ENCODE measurements at regions not wholly inside any gene's neighbourhood (a gene's known extent, or its start where the extent isn't known, plus 50 kb on each side); places are given as distances from the start of the nearest gene placed in this dataset.
A peak's percentile ranks its signal among the peaks of the same experiment; 100 is the strongest.

- DNase-seq, result no peak
Observed at GRCh38 chr14:61847861-61848260, 85.6 kb downstream of the SNAPC1 start.

- DNase-seq, result no peak
Observed at GRCh38 chr14:61854898-61855297, 92.7 kb downstream of the SNAPC1 start.

- DNase-seq, result peak; percentile 70
Observed at GRCh38 chr14:61860294-61860918, 98.2 kb downstream of the SNAPC1 start.

- DNase-seq, result no peak
Observed at GRCh38 chr14:61861320-61861865, 99.2 kb downstream of the SNAPC1 start.

GRCh38 chr14:61864329-61864898 lies 102.2 kb downstream of the SNAPC1 start:
- no peak for DNase-seq

GRCh38 chr14:61866932-61867920 lies 105.0 kb downstream of the SNAPC1 start:
- no peak for DNase-seq

- DNase-seq, result no peak
Observed at GRCh38 chr14:61868846-61869245, 106.6 kb downstream of the SNAPC1 start.

- no peak for DNase-seq
Observed at GRCh38 chr14:61870163-61870562, 107.9 kb downstream of the SNAPC1 start.

- no peak for DNase-seq
Observed at GRCh38 chr14:61872452-61872851, 110.2 kb downstream of the SNAPC1 start.

GRCh38 chr14:61875483-61875882 lies 113.3 kb downstream of the SNAPC1 start:
- DNase-seq, result no peak

- DNase-seq, result no peak
Observed at GRCh38 chr14:61876362-61877034, 114.3 kb downstream of the SNAPC1 start.

GRCh38 chr14:61877035-61877390 lies 114.8 kb downstream of the SNAPC1 start:
- DNase-seq, result no peak

GRCh38 chr14:61877768-61878167 lies 115.5 kb downstream of the SNAPC1 start:
- DNase-seq, result no peak

- no peak for DNase-seq
Observed at GRCh38 chr14:61878931-61879330, 116.7 kb downstream of the SNAPC1 start.

GRCh38 chr14:61881046-61881445 lies 118.8 kb downstream of the SNAPC1 start:
- DNase-seq, result no peak

GRCh38 chr14:61884711-61885110 lies 122.5 kb downstream of the SNAPC1 start:
- DNase-seq, result no peak

- DNase-seq, result no peak
Observed at GRCh38 chr14:61885203-61885961, 123.2 kb downstream of the SNAPC1 start.

- DNase-seq, result no peak
Observed at GRCh38 chr14:61887628-61888027, 125.4 kb downstream of the SNAPC1 start.

- peak; percentile 10 for DNase-seq
Observed at GRCh38 chr14:61889914-61890351, 127.7 kb downstream of the SNAPC1 start.

GRCh38 chr14:61891170-61891569 lies 128.9 kb downstream of the SNAPC1 start:
- no peak for DNase-seq

GRCh38 chr14:61891810-61892209 lies 129.6 kb downstream of the SNAPC1 start:
- DNase-seq, result no peak

- no peak for DNase-seq
Observed at GRCh38 chr14:61893371-61893940, 131.2 kb downstream of the SNAPC1 start.
